SK-N-SH treated with all-trans-retinoic acid at 6 μM for 48 hours (cell line): ENCODE measurements at regions not wholly inside any gene's neighbourhood (a gene's known extent, or its start where the extent isn't known, plus 50 kb on each side); places are given as distances from the start of the nearest gene placed in this dataset.

Experiments
- ATAC-seq: fragments of 200-7000 bp; cut with Tn5 transposase; 3 replicates; pipeline ENCODE4 v1.9.1; 2020; ENCODE audit warnings: mild to moderate bottlenecking, moderate library complexity
- ARNTL ChIP-seq: fragments of 450-650 bp; formaldehyde crosslinking; IDR thresholded peaks from 2 replicates; pipeline ENCODE4 v1.5.0; 2020; ENCODE audit warnings: low read depth, mild to moderate bottlenecking, moderate library complexity, borderline replicate concordance
- BACH2 ChIP-seq: fragments of 250-450 bp; sonication (Bioruptor Pico); IDR thresholded peaks from 2 replicates; pipeline ENCODE4 v1.9.0; 2021; ENCODE audit warnings: mild to moderate bottlenecking, borderline replicate concordance
- CSDC2 ChIP-seq: fragments of 250-450 bp; sonication (Bioruptor Pico); IDR thresholded peaks from 2 replicates; pipeline ENCODE4 v1.5.0; 2020; ENCODE audit warnings: mild to moderate bottlenecking, moderate library complexity
- ESRRG ChIP-seq: fragments of 250-450 bp; sonication (Bioruptor Pico); IDR thresholded peaks from 2 replicates; pipeline ENCODE4 v1.6.1; 2021; ENCODE audit warnings: mild to moderate bottlenecking
- ISL1 ChIP-seq: fragments of 250-450 bp; sonication (Bioruptor Pico); IDR thresholded peaks from 2 replicates; pipeline ENCODE4 v2.1.2; 2022; ENCODE audit warnings: mild to moderate bottlenecking, moderate library complexity
- OSR1 ChIP-seq: fragments of 250-450 bp; sonication (Bioruptor Pico); IDR thresholded peaks from 2 replicates; pipeline ENCODE4 v1.8.0; 2022; ENCODE audit warnings: moderate library complexity, mild to moderate bottlenecking, inconsistent platforms
- PPARA ChIP-seq: fragments of 250-450 bp; sonication (Bioruptor Pico); IDR thresholded peaks from 2 replicates; pipeline ENCODE4 v1.5.0; 2020; ENCODE audit warnings: mild to moderate bottlenecking, borderline replicate concordance
- RARB ChIP-seq: fragments of 250-450 bp; sonication (Bioruptor Pico); IDR thresholded peaks from 2 replicates; pipeline ENCODE4 v1.8.0; 2021; ENCODE audit warnings: mild to moderate bottlenecking, moderate library complexity
- SNAI2 ChIP-seq: fragments of 250-450 bp; sonication (Bioruptor Pico); IDR thresholded peaks from 2 replicates; pipeline ENCODE4 v1.5.0; 2020; ENCODE audit warnings: mild to moderate bottlenecking, moderate library complexity
- TCF4 ChIP-seq: fragments of 250-450 bp; sonication (Bioruptor Pico); IDR thresholded peaks from 2 replicates; pipeline ENCODE4 v1.8.0; 2021; ENCODE audit warnings: mild to moderate bottlenecking, moderate library complexity, borderline replicate concordance
- TOX ChIP-seq: fragments of 250-450 bp; sonication (Bioruptor Pico); IDR thresholded peaks from 2 replicates; pipeline ENCODE4 v1.8.0; 2021; ENCODE audit warnings: mild to moderate bottlenecking, moderate library complexity, borderline replicate concordance
- ZC3H10 ChIP-seq: fragments of 250-450 bp; sonication (Bioruptor Pico); IDR thresholded peaks from 2 replicates; pipeline ENCODE4 v1.5.1; 2021; ENCODE audit warnings: mild to moderate bottlenecking, moderate library complexity
- ZFP3 ChIP-seq: fragments of 250-450 bp; sonication (Bioruptor Pico); IDR thresholded peaks from 2 replicates; pipeline ENCODE4 v1.5.0; 2020; ENCODE audit warnings: mild to moderate bottlenecking, moderate library complexity
- ZFP30 ChIP-seq: fragments of 450-650 bp; formaldehyde crosslinking; IDR thresholded peaks from 2 replicates; pipeline ENCODE4 v1.5.0; 2022; ENCODE audit warnings: mild to moderate bottlenecking, moderate library complexity
- ZNF565 ChIP-seq: fragments of 450-650 bp; formaldehyde crosslinking; conservative IDR thresholded peaks from 2 replicates; pipeline ENCODE4 v1.5.0; 2020; ENCODE audit warnings: low read depth, mild to moderate bottlenecking, moderate library complexity
- ZNF70 ChIP-seq: fragments of 450-650 bp; formaldehyde crosslinking; IDR thresholded peaks from 2 replicates; pipeline ENCODE4 v1.5.0; 2020; ENCODE audit warnings: mild to moderate bottlenecking, moderate library complexity
- ZNF8 ChIP-seq: fragments of 450-650 bp; formaldehyde crosslinking; IDR thresholded peaks from 2 replicates; pipeline ENCODE4 v1.5.0; 2020; ENCODE audit warnings: mild to moderate bottlenecking, moderate library complexity
- TF ChIP-seq, protein P1 (sequence below): fragments of 250-450 bp; sonication (Bioruptor Pico); IDR thresholded peaks from 2 replicates; pipeline ENCODE4 v1.5.1; 2021; ENCODE audit warnings: mild to moderate bottlenecking, moderate library complexity
- TF ChIP-seq, protein P2 (sequence below): fragments of 250-450 bp; sonication (Bioruptor Pico); IDR thresholded peaks from 2 replicates; pipeline ENCODE4 v1.8.0; 2021; ENCODE audit warnings: low read depth, mild to moderate bottlenecking, moderate library complexity, borderline replicate concordance
- TF ChIP-seq, protein P3 (sequence below): fragments of 250-450 bp; sonication (Bioruptor Pico); IDR thresholded peaks from 2 replicates; pipeline ENCODE4 v1.8.0; 2020; ENCODE audit warnings: mild to moderate bottlenecking, moderate library complexity, borderline replicate concordance
- TF ChIP-seq, protein P4 (sequence below): fragments of 250-450 bp; sonication (Bioruptor Pico); IDR thresholded peaks from 2 replicates; pipeline ENCODE4 v1.5.1; 2020; ENCODE audit warnings: low read depth, mild to moderate bottlenecking, moderate library complexity

DNA sequence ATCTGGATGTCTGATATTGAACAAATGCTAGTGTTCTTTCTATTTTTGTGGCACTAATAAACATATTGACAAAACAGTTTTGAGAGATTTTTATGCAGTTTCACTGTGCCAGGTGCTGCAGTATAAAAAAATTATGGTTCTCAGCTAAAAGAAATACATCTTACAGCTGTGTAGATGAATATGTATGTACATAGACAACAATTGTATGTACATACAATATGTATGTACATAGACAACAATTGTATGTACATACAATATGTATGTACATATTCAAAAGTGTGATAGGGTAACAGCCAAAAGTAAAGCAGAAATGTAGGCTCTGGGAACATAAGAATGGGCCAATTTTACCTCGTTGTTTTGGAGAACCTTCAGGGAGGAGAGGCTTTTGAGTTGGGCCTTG lies 390.0 kb upstream of the RPS6KA3 start:
- ATAC-seq = no peak
- TF ChIP-seq OSR1 (no peak), ZNF8 (CRISPR knock-in tag) (no peak), ZFP3 (CRISPR knock-in tag) (no peak), ZNF70 (CRISPR knock-in tag) (no peak), ZNF565 (CRISPR knock-in tag) (no peak), ISL1 (CRISPR knock-in tag) (no peak), ZFP30 (CRISPR knock-in tag) (no peak), BACH2 (CRISPR knock-in tag) (no peak), ESRRG (CRISPR knock-in tag) (no peak), TCF4 (CRISPR knock-in tag) (no peak), ZC3H10 (CRISPR knock-in tag) (no peak), PPARA (CRISPR knock-in tag) (no peak), TOX (no peak), SNAI2 (CRISPR knock-in tag) (no peak), RARB (CRISPR knock-in tag) (no peak)
- TF ChIP-seq, protein P1, sequence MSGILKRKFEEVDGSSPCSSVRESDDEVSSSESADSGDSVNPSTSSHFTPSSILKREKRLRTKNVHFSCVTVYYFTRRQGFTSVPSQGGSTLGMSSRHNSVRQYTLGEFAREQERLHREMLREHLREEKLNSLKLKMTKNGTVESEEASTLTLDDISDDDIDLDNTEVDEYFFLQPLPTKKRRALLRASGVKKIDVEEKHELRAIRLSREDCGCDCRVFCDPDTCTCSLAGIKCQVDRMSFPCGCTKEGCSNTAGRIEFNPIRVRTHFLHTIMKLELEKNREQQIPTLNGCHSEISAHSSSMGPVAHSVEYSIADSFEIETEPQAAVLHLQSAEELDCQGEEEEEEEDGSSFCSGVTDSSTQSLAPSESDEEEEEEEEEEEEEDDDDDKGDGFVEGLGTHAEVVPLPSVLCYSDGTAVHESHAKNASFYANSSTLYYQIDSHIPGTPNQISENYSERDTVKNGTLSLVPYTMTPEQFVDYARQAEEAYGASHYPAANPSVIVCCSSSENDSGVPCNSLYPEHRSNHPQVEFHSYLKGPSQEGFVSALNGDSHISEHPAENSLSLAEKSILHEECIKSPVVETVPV (CRISPR knock-in tag) = no peak
- TF ChIP-seq, protein P2, sequence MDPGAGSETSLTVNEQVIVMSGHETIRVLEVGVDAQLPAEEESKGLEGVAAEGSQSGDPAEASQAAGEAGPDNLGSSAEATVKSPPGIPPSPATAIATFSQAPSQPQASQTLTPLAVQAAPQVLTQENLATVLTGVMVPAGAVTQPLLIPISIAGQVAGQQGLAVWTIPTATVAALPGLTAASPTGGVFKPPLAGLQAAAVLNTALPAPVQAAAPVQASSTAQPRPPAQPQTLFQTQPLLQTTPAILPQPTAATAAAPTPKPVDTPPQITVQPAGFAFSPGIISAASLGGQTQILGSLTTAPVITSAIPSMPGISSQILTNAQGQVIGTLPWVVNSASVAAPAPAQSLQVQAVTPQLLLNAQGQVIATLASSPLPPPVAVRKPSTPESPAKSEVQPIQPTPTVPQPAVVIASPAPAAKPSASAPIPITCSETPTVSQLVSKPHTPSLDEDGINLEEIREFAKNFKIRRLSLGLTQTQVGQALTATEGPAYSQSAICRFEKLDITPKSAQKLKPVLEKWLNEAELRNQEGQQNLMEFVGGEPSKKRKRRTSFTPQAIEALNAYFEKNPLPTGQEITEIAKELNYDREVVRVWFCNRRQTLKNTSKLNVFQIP (CRISPR knock-in tag) = no peak

DNA sequence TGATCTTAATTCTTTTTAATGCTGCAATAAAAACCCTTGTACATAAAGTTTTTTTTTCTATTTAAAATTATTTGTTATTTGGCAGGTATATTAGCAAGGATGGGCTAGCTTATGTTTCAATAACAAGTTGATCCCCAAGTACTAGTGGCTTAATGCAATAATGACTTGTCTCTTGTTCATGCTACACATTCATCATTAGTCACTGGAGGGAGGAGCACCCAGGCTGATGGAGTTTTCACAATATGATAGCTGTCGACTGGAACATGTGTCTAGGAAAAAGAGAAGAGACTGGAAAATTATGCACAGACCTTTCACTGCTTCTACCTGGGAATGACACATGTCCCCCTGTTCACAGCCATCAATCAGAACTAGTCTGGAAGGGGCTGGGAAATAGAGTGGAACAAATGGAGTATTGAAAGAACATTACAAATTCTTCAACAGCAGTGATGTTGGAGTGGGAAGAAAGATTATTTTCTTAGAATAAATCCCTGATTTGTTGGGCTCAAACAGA lies 387.9 kb upstream of the RPS6KA3 start:
- TF ChIP-seq, protein P2 (CRISPR knock-in tag) = no peak
- TF ChIP-seq ISL1 (CRISPR knock-in tag) = no peak
- TF ChIP-seq ZFP3 (CRISPR knock-in tag) = no peak
- TF ChIP-seq, protein P3, sequence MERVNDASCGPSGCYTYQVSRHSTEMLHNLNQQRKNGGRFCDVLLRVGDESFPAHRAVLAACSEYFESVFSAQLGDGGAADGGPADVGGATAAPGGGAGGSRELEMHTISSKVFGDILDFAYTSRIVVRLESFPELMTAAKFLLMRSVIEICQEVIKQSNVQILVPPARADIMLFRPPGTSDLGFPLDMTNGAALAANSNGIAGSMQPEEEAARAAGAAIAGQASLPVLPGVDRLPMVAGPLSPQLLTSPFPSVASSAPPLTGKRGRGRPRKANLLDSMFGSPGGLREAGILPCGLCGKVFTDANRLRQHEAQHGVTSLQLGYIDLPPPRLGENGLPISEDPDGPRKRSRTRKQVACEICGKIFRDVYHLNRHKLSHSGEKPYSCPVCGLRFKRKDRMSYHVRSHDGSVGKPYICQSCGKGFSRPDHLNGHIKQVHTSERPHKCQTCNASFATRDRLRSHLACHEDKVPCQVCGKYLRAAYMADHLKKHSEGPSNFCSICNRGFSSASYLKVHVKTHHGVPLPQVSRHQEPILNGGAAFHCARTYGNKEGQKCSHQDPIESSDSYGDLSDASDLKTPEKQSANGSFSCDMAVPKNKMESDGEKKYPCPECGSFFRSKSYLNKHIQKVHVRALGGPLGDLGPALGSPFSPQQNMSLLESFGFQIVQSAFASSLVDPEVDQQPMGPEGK (CRISPR knock-in tag) = no peak
- TF ChIP-seq PPARA (CRISPR knock-in tag) = no peak
- TF ChIP-seq, protein P1 (CRISPR knock-in tag) = no peak
- no peak for TF ChIP-seq CSDC2 (CRISPR knock-in tag)
- no peak for TF ChIP-seq ZFP30 (CRISPR knock-in tag)
- no peak for TF ChIP-seq ZNF70 (CRISPR knock-in tag)
- TF ChIP-seq, protein P4, sequence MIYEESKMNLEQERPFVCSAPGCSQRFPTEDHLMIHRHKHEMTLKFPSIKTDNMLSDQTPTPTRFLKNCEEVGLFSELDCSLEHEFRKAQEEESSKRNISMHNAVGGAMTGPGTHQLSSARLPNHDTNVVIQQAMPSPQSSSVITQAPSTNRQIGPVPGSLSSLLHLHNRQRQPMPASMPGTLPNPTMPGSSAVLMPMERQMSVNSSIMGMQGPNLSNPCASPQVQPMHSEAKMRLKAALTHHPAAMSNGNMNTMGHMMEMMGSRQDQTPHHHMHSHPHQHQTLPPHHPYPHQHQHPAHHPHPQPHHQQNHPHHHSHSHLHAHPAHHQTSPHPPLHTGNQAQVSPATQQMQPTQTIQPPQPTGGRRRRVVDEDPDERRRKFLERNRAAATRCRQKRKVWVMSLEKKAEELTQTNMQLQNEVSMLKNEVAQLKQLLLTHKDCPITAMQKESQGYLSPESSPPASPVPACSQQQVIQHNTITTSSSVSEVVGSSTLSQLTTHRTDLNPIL (CRISPR knock-in tag) = no peak
- no peak for TF ChIP-seq OSR1
- no peak for TF ChIP-seq BACH2 (CRISPR knock-in tag)
- TF ChIP-seq ARNTL (CRISPR knock-in tag) = no peak
- TF ChIP-seq, all 23 proteins: peak for 0
- ATAC-seq = no peak
